ENCODE measurements at regions not wholly inside any gene's neighbourhood (a gene's known extent, or its start where the extent isn't known, plus 50 kb on each side); places are given as distances from the start of the nearest gene placed in this dataset.

DNA sequence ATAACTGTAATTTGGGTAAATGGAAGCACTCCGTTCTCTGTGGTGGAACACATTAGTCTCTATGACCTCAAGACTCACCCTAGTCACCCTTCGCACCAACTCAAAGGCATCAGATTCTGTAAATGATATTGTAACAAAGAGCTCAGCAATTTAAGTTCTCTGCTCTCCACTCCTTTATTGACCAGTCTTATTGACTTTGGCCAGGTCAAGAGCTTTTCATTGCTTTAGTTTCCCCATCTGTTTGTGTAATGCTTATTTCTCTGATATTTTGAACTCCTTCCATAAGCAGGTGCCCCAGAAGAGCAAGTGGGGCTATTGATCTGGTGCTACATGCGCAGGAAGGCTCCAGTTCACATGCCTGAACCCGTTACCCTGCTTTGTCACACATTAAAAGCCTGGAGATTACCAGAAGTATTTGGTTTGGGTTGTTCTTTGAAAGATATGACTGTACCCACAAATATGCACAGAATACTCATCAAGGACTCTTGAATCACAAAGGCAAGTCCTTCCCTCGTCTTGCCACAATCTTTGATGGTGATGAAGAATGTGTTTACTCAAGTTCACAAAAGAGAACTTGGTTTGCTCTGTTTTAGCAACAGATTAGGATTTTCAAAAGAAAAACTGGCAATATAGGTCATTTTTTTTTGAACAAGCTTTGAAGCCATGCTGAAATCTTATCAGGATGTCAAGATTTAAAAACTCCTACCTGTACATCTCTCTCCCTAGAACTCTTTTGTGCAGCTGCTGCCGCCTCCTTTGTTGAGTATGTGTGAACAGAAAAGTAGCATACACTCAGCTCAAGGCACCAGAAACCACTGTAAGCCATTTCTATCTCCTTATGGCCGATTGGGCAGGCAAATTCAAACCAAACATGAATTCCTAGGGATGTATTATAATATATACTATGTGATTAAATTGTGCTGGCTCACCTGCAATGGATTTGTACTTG is 193.9 kb downstream of the BCAT1 start (continued):
- TF ChIP-seq, protein P1, sequence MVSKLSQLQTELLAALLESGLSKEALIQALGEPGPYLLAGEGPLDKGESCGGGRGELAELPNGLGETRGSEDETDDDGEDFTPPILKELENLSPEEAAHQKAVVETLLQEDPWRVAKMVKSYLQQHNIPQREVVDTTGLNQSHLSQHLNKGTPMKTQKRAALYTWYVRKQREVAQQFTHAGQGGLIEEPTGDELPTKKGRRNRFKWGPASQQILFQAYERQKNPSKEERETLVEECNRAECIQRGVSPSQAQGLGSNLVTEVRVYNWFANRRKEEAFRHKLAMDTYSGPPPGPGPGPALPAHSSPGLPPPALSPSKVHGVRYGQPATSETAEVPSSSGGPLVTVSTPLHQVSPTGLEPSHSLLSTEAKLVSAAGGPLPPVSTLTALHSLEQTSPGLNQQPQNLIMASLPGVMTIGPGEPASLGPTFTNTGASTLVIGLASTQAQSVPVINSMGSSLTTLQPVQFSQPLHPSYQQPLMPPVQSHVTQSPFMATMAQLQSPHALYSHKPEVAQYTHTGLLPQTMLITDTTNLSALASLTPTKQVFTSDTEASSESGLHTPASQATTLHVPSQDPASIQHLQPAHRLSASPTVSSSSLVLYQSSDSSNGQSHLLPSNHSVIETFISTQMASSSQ (IDR thresholded peaks at IDR 0.05; ENCODE audit: low read depth) = peak; percentile 78; the same call in 1 of the 2 replicates
- TF ChIP-seq, protein P1 (CRISPR knock-in tag; IDR thresholded peaks at IDR 0.05; ENCODE audit: borderline replicate concordance) = peak; percentile 84
- TF ChIP-seq CCAR2 (optimal IDR thresholded peaks at IDR 0.05; ENCODE audit: low read depth, low read length) (no peak), MBD4 (IDR thresholded peaks at IDR 0.05; ENCODE audit: borderline replicate concordance, low read length) (peak; percentile 88), ZNF557 (CRISPR knock-in tag; IDR thresholded peaks at IDR 0.05) (peak; percentile 28; the same call in 1 of the 2 replicates), ZNF292 (CRISPR knock-in tag; IDR thresholded peaks at IDR 0.05; ENCODE audit: borderline replicate concordance, low read depth) (no peak), ZNF788 (CRISPR knock-in tag; IDR thresholded peaks at IDR 0.05; ENCODE audit: borderline replicate concordance) (no peak), ZNF569 (CRISPR knock-in tag; IDR thresholded peaks at IDR 0.05; ENCODE audit: borderline replicate concordance) (no peak), FOXP1 (IDR thresholded peaks at IDR 0.05) (no peak), FOXP1 (CRISPR knock-in tag; IDR thresholded peaks at IDR 0.05) (peak; percentile 72), ARID2 (CRISPR knock-in tag; IDR thresholded peaks at IDR 0.05; ENCODE audit: borderline replicate concordance) (no peak), ZNF550 (CRISPR knock-in tag; IDR thresholded peaks at IDR 0.05; ENCODE audit: borderline replicate concordance) (no peak), NFKB2 (CRISPR knock-in tag; IDR thresholded peaks at IDR 0.05; ENCODE audit: borderline replicate concordance) (no peak), TBP (CRISPR knock-in tag; IDR thresholded peaks at IDR 0.05) (no peak), HNRNPL (IDR thresholded peaks at IDR 0.05; ENCODE audit: low read depth, low read length) (no peak)
- TF ChIP-seq, protein P2, sequence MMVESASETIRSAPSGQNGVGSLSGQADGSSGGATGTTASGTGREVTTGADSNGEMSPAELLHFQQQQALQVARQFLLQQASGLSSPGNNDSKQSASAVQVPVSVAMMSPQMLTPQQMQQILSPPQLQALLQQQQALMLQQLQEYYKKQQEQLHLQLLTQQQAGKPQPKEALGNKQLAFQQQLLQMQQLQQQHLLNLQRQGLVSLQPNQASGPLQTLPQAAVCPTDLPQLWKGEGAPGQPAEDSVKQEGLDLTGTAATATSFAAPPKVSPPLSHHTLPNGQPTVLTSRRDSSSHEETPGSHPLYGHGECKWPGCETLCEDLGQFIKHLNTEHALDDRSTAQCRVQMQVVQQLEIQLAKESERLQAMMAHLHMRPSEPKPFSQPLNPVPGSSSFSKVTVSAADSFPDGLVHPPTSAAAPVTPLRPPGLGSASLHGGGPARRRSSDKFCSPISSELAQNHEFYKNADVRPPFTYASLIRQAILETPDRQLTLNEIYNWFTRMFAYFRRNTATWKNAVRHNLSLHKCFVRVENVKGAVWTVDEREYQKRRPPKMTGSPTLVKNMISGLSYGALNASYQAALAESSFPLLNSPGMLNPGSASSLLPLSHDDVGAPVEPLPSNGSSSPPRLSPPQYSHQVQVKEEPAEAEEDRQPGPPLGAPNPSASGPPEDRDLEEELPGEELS (CRISPR knock-in tag; IDR thresholded peaks at IDR 0.05) = peak; percentile 89
- TF ChIP-seq, protein P3, sequence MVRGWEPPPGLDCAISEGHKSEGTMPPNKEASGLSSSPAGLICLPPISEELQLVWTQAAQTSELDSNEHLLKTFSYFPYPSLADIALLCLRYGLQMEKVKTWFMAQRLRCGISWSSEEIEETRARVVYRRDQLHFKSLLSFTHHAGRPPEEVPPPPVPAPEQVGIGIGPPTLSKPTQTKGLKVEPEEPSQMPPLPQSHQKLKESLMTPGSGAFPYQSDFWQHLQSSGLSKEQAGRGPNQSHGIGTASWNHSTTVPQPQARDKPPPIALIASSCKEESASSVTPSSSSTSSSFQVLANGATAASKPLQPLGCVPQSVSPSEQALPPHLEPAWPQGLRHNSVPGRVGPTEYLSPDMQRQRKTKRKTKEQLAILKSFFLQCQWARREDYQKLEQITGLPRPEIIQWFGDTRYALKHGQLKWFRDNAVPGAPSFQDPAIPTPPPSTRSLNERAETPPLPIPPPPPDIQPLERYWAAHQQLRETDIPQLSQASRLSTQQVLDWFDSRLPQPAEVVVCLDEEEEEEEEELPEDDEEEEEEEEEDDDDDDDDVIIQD (CRISPR knock-in tag; IDR thresholded peaks at IDR 0.05; ENCODE audit: low read depth) = no peak
- TF ChIP-seq, protein P4, sequence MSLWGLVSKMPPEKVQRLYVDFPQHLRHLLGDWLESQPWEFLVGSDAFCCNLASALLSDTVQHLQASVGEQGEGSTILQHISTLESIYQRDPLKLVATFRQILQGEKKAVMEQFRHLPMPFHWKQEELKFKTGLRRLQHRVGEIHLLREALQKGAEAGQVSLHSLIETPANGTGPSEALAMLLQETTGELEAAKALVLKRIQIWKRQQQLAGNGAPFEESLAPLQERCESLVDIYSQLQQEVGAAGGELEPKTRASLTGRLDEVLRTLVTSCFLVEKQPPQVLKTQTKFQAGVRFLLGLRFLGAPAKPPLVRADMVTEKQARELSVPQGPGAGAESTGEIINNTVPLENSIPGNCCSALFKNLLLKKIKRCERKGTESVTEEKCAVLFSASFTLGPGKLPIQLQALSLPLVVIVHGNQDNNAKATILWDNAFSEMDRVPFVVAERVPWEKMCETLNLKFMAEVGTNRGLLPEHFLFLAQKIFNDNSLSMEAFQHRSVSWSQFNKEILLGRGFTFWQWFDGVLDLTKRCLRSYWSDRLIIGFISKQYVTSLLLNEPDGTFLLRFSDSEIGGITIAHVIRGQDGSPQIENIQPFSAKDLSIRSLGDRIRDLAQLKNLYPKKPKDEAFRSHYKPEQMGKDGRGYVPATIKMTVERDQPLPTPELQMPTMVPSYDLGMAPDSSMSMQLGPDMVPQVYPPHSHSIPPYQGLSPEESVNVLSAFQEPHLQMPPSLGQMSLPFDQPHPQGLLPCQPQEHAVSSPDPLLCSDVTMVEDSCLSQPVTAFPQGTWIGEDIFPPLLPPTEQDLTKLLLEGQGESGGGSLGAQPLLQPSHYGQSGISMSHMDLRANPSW (CRISPR knock-in tag; IDR thresholded peaks at IDR 0.05; ENCODE audit: borderline replicate concordance) = no peak

Data from HepG2 (cell line).